ENCODE measurements at regions not wholly inside any gene's neighbourhood (a gene's known extent, or its start where the extent isn't known, plus 50 kb on each side); places are given as distances from the start of the nearest gene placed in this dataset.
"Not testable (repeated sequence)": the region's sequence is repeated elsewhere in the genome, so short reads cannot be mapped to it uniquely, and the experiment has no call there.

GRCh38 chr1:146774271-146774670 is 163.9 kb upstream of the NBPF12 start:
- intact Hi-C loops (cut with micrococcal nuclease); H3K9me3 Mint-ChIP-seq; H3K4me1 Mint-ChIP-seq (ENCODE audit: low read depth); H3K27ac Mint-ChIP-seq; H3K36me3 Mint-ChIP-seq (ENCODE audit: low read depth); DNase-seq (ENCODE audit: low spot score); H3K4me3 Mint-ChIP-seq; H3K27me3 Mint-ChIP-seq (ENCODE audit: insufficient read depth): not testable (repeated sequence)

GRCh38 chr1:146771409-146771808 is 166.7 kb upstream of the NBPF12 start:
- H3K36me3 Mint-ChIP-seq (ENCODE audit: low read depth); H3K27me3 Mint-ChIP-seq (ENCODE audit: insufficient read depth); H3K4me3 Mint-ChIP-seq; H3K4me1 Mint-ChIP-seq (ENCODE audit: low read depth); DNase-seq (ENCODE audit: low spot score); H3K9me3 Mint-ChIP-seq; intact Hi-C loops (cut with micrococcal nuclease); H3K27ac Mint-ChIP-seq: not testable (repeated sequence)

- H3K36me3 Mint-ChIP-seq (ENCODE audit: low read depth); H3K27me3 Mint-ChIP-seq (ENCODE audit: insufficient read depth); H3K9me3 Mint-ChIP-seq; H3K4me3 Mint-ChIP-seq; DNase-seq (ENCODE audit: low spot score); H3K27ac Mint-ChIP-seq; intact Hi-C loops (cut with micrococcal nuclease); H3K4me1 Mint-ChIP-seq (ENCODE audit: low read depth): not testable (repeated sequence)
Measured at GRCh38 chr1:146770998-146771397, 167.1 kb upstream of the NBPF12 start.

- H3K4me3 Mint-ChIP-seq; H3K4me1 Mint-ChIP-seq (ENCODE audit: low read depth); intact Hi-C loops (cut with micrococcal nuclease); DNase-seq (ENCODE audit: low spot score); H3K36me3 Mint-ChIP-seq (ENCODE audit: low read depth); H3K27ac Mint-ChIP-seq; H3K27me3 Mint-ChIP-seq (ENCODE audit: insufficient read depth); H3K9me3 Mint-ChIP-seq: not testable (repeated sequence)
Measured at GRCh38 chr1:146763234-146763633, 174.9 kb upstream of the NBPF12 start.

GRCh38 chr1:146756858-146757257 is 181.3 kb upstream of the NBPF12 start:
- H3K27ac Mint-ChIP-seq; DNase-seq (ENCODE audit: low spot score); H3K4me1 Mint-ChIP-seq (ENCODE audit: low read depth); H3K9me3 Mint-ChIP-seq; H3K27me3 Mint-ChIP-seq (ENCODE audit: insufficient read depth); intact Hi-C loops (cut with micrococcal nuclease); H3K4me3 Mint-ChIP-seq; H3K36me3 Mint-ChIP-seq (ENCODE audit: low read depth): not testable (repeated sequence)

GRCh38 chr1:146748686-146749085 is 189.4 kb upstream of the NBPF12 start:
- DNase-seq (ENCODE audit: low spot score); H3K27ac Mint-ChIP-seq; intact Hi-C loops (cut with micrococcal nuclease); H3K9me3 Mint-ChIP-seq; H3K4me1 Mint-ChIP-seq (ENCODE audit: low read depth); H3K4me3 Mint-ChIP-seq; H3K36me3 Mint-ChIP-seq (ENCODE audit: low read depth); H3K27me3 Mint-ChIP-seq (ENCODE audit: insufficient read depth): not testable (repeated sequence)

- H3K36me3 Mint-ChIP-seq (ENCODE audit: low read depth); intact Hi-C loops (cut with micrococcal nuclease); H3K4me1 Mint-ChIP-seq (ENCODE audit: low read depth); H3K27me3 Mint-ChIP-seq (ENCODE audit: insufficient read depth); H3K9me3 Mint-ChIP-seq; DNase-seq (ENCODE audit: low spot score); H3K27ac Mint-ChIP-seq; H3K4me3 Mint-ChIP-seq: not testable (repeated sequence)
Measured at GRCh38 chr1:146731981-146732680, 206.0 kb upstream of the NBPF12 start.

GRCh38 chr1:146729642-146730344 is 208.3 kb upstream of the NBPF12 start:
- H3K9me3 Mint-ChIP-seq; H3K4me3 Mint-ChIP-seq; H3K4me1 Mint-ChIP-seq (ENCODE audit: low read depth); H3K27ac Mint-ChIP-seq; intact Hi-C loops (cut with micrococcal nuclease); DNase-seq (ENCODE audit: low spot score); H3K27me3 Mint-ChIP-seq (ENCODE audit: insufficient read depth); H3K36me3 Mint-ChIP-seq (ENCODE audit: low read depth): not testable (repeated sequence)

GRCh38 chr1:146715054-146715453 is 223.1 kb upstream of the NBPF12 start:
- H3K9me3 Mint-ChIP-seq; intact Hi-C loops (cut with micrococcal nuclease); H3K27ac Mint-ChIP-seq; H3K27me3 Mint-ChIP-seq (ENCODE audit: insufficient read depth); H3K4me3 Mint-ChIP-seq; H3K4me1 Mint-ChIP-seq (ENCODE audit: low read depth); DNase-seq (ENCODE audit: low spot score); H3K36me3 Mint-ChIP-seq (ENCODE audit: low read depth): not testable (repeated sequence)

GRCh38 chr1:146710838-146711521 is 227.1 kb upstream of the NBPF12 start:
- DNase-seq (ENCODE audit: low spot score); intact Hi-C loops (cut with micrococcal nuclease); H3K9me3 Mint-ChIP-seq; H3K4me1 Mint-ChIP-seq (ENCODE audit: low read depth); H3K27ac Mint-ChIP-seq; H3K36me3 Mint-ChIP-seq (ENCODE audit: low read depth); H3K4me3 Mint-ChIP-seq; H3K27me3 Mint-ChIP-seq (ENCODE audit: insufficient read depth): not testable (repeated sequence)

- H3K9me3 Mint-ChIP-seq; H3K27me3 Mint-ChIP-seq (ENCODE audit: insufficient read depth); intact Hi-C loops (cut with micrococcal nuclease); H3K27ac Mint-ChIP-seq; DNase-seq (ENCODE audit: low spot score); H3K36me3 Mint-ChIP-seq (ENCODE audit: low read depth); H3K4me3 Mint-ChIP-seq; H3K4me1 Mint-ChIP-seq (ENCODE audit: low read depth): not testable (repeated sequence)
Measured at GRCh38 chr1:146709302-146709701, 228.8 kb upstream of the NBPF12 start.

GRCh38 chr1:146704162-146704724 is 233.9 kb upstream of the NBPF12 start:
- DNase-seq (ENCODE audit: low spot score); H3K4me3 Mint-ChIP-seq; H3K27me3 Mint-ChIP-seq (ENCODE audit: insufficient read depth); H3K36me3 Mint-ChIP-seq (ENCODE audit: low read depth); H3K4me1 Mint-ChIP-seq (ENCODE audit: low read depth); intact Hi-C loops (cut with micrococcal nuclease); H3K27ac Mint-ChIP-seq; H3K9me3 Mint-ChIP-seq: not testable (repeated sequence)

- DNase-seq (ENCODE audit: low spot score); H3K36me3 Mint-ChIP-seq (ENCODE audit: low read depth); H3K4me1 Mint-ChIP-seq (ENCODE audit: low read depth); H3K9me3 Mint-ChIP-seq; H3K4me3 Mint-ChIP-seq; intact Hi-C loops (cut with micrococcal nuclease); H3K27ac Mint-ChIP-seq; H3K27me3 Mint-ChIP-seq (ENCODE audit: insufficient read depth): not testable (repeated sequence)
Measured at GRCh38 chr1:146701320-146701719, 236.8 kb upstream of the NBPF12 start.

All from activated T-helper 1 cell treated with anti-CD3 and anti-CD28 coated beads, Interleukin-12 subunit alpha, Interleukin-12 subunit beta, Interleukin-2, Interleukin-4 antibody, amounts not matched to agents 30 ng/mL and 10 ng/mL and 1 ng/mL, durations not matched to agents 14 hours and 24 hours and 36 hours (primary cell).